GM18502 (cell line): ENCODE measurements at regions not wholly inside any gene's neighbourhood (a gene's known extent, or its start where the extent isn't known, plus 50 kb on each side); places are given as distances from the start of the nearest gene placed in this dataset.
"Not testable (repeated sequence)": the region's sequence is repeated elsewhere in the genome, so short reads cannot be mapped to it uniquely, and the experiment has no call there.

ENCODE experiments used
- ATAC-seq: cut with Tn5 transposase; IDR thresholded peaks from one replicate; pipeline ENCODE4 v1.9.1; 2021; ENCODE audit warnings: mild to moderate bottlenecking; ENCODE audit not compliant: unreplicated experiment, poor library complexity

- not testable (repeated sequence) for ATAC-seq
Measured at GRCh38 chr1:149352205-149352604, 122.6 kb upstream of the NBPF19 start.

- ATAC-seq = not testable (repeated sequence)
Measured at GRCh38 chr1:149354579-149354978, 120.3 kb upstream of the NBPF19 start.

- ATAC-seq = not testable (repeated sequence)
Measured at GRCh38 chr1:149355748-149356147, 119.1 kb upstream of the NBPF19 start.

- ATAC-seq = not testable (repeated sequence)
Measured at GRCh38 chr1:149356152-149356551, 118.7 kb upstream of the NBPF19 start.

GRCh38 chr1:149360351-149360750 lies 114.5 kb upstream of the NBPF19 start:
- not testable (repeated sequence) for ATAC-seq

GRCh38 chr1:149361310-149361709 lies 113.5 kb upstream of the NBPF19 start:
- ATAC-seq = not testable (repeated sequence)

- ATAC-seq = not testable (repeated sequence)
Measured at GRCh38 chr1:149364188-149364981, 110.5 kb upstream of the NBPF19 start.

- not testable (repeated sequence) for ATAC-seq
Measured at GRCh38 chr1:149366402-149366801, 108.4 kb upstream of the NBPF19 start.

- not testable (repeated sequence) for ATAC-seq
Measured at GRCh38 chr1:149367472-149368044, 107.3 kb upstream of the NBPF19 start.

- not testable (repeated sequence) for ATAC-seq
Measured at GRCh38 chr1:149368337-149368736, 106.5 kb upstream of the NBPF19 start.

- not testable (repeated sequence) for ATAC-seq
Measured at GRCh38 chr1:149369081-149369480, 105.8 kb upstream of the NBPF19 start.

- ATAC-seq = not testable (repeated sequence)
Measured at GRCh38 chr1:149371955-149372354, 102.9 kb upstream of the NBPF19 start.

GRCh38 chr1:149378462-149378861 lies 96.4 kb upstream of the NBPF19 start:
- not testable (repeated sequence) for ATAC-seq

- ATAC-seq = not testable (repeated sequence)
Measured at GRCh38 chr1:149390173-149390926, 84.5 kb upstream of the NBPF19 start.

- ATAC-seq = not testable (repeated sequence)
Measured at GRCh38 chr1:149390931-149391330, 83.9 kb upstream of the NBPF19 start.

- not testable (repeated sequence) for ATAC-seq
Measured at GRCh38 chr1:149395802-149396201, 79.0 kb upstream of the NBPF19 start.

- ATAC-seq = not testable (repeated sequence)
Measured at GRCh38 chr1:149398527-149398926, 76.3 kb upstream of the NBPF19 start.

- not testable (repeated sequence) for ATAC-seq
Measured at GRCh38 chr1:149408404-149408803, 66.4 kb upstream of the NBPF19 start.

GRCh38 chr1:149415373-149415772 lies 59.5 kb upstream of the NBPF19 start:
- ATAC-seq = not testable (repeated sequence)

- ATAC-seq = not testable (repeated sequence)
Measured at GRCh38 chr1:149418782-149419181, 56.1 kb upstream of the NBPF19 start.

- not testable (repeated sequence) for ATAC-seq
Measured at GRCh38 chr1:149423122-149423521, 51.7 kb upstream of the NBPF19 start.
